ENCODE measurements at regions not wholly inside any gene's neighbourhood (a gene's known extent, or its start where the extent isn't known, plus 50 kb on each side); places are given as distances from the start of the nearest gene placed in this dataset.

DNA sequence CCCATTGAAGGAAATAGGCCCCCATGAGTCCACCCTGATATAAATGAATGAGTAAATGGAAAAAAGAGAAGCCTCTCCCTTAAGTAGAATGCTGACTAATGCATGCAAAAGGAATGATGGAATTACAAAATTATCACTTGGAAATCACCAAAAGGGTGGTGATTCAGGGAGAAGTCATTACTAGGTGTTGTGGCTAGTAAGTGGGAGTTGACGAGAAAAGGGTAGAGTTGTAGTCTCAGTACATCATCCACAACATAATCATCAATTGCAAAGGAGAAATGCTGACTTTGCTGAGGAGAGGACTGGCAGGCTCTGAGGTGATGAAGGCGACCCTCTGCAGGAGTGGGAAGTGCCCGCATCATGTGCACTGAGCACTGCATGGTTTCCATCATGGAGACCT is 201.5 kb upstream of the S1PR3 start:
- no peak for TF ChIP-seq CTCF (IDR thresholded peaks at IDR 0.05)
- no peak for ATAC-seq
- WGBS, 3 donors = 93 to 97% (median 97%) methylated on average over 3 of the region's 3 CpGs
- H3K9me3 ChIP-seq = no peaks in the 10 kb centered on the region
- H3K4me3 ChIP-seq = no peak overlapping the region
- H3K27me3 ChIP-seq (ENCODE audit: insufficient read depth in 3 of 3, low read length in 2 of 3) = no peaks in the 10 kb centered on the region
- H3K27ac ChIP-seq = no peak overlapping the region
- no peak for DNase-seq
- H3K36me3 ChIP-seq (ENCODE audit: insufficient read depth in 1 of 2, low read depth in 1 of 2) = no peaks in the 10 kb centered on the region
- intact Hi-C loops (cut with DNase I) = loop anchor here in 1 of 2 donors (5.0 kb wide), 1 partner anchor 58 kb away; no protein-coding TSS in a partner anchor
- H3K4me1 ChIP-seq = no peaks in the 10 kb centered on the region

DNA sequence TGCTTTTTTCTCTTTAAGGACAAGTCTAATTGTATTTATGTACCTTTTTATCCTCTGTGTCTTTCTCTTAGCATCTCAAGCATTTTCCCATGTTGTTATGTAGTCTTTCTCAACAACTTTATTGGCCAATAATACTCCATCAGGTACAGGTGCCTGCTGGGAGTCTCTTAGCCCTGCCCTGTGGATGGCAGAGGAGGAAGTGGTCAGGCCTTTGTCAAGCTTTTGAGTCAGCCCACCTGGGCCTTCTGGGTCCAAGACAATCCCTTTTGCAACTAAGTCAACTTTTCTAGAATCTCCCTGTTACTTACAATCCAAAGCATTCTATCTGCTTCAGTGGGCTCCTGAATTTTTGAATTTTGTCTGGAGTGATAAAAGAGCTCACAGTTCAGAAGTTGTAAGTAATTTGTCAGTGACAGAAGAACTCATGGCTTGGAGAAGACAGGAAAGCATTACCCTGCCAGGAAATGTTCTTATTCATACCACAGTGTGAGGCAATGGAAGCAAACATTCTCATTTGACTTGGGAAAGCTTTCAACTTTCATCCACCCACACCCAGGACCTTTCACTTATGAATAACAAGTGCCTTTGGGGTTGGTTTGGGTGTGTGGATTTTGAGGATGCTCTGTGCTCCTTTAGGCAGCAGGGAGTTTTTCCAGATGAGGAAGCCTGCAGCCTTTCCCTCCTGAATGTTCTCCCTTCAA is 200.0 kb upstream of the S1PR3 start:
- H3K4me1 ChIP-seq = no peaks in the 10 kb centered on the region
- no peaks in the 10 kb centered on the region for H3K27me3 ChIP-seq (ENCODE audit: insufficient read depth in 3 of 3, low read length in 2 of 3)
- TF ChIP-seq CTCF (IDR thresholded peaks at IDR 0.05) = no peak
- DNase-seq (no peak), ATAC-seq (peak in 3 of 4 donors; percentile 35 to 63 (median 54))
- intact Hi-C loops (cut with DNase I) = no loop called here
- H3K4me3 ChIP-seq = no peak overlapping the region
- H3K27ac ChIP-seq = no peak overlapping the region
- no peaks in the 10 kb centered on the region for H3K9me3 ChIP-seq
- H3K36me3 ChIP-seq (ENCODE audit: insufficient read depth in 1 of 2, low read depth in 1 of 2) = no peaks in the 10 kb centered on the region

DNA sequence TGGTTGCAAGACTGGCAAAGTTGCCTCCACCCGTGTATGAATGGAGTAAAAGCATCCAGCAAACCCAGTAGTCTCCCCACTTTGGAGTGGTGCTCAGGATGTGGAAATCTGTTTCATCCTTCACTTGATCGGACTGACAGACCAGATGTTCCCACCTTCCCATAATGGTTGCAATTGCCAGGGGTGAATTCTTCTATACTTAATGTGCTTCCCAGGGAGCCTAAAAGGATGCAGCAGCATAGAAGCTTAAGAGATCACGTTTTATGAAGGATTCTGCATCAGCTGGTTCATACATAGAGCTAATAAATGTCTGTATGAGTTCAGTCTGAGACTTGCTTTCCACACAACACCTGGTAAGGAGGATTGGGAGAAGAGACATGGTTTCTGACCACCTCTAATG is 198.8 kb upstream of the S1PR3 start:
- H3K27me3 ChIP-seq (ENCODE audit: insufficient read depth in 3 of 3, low read length in 2 of 3) = no peaks in the 10 kb centered on the region
- ATAC-seq = no peak
- whole genome bisulfite sequencing, 3 donors = 75 to 83% (median 81%) methylated on average over 3 of the region's 3 CpGs
- no peak for DNase-seq
- intact Hi-C loops (cut with DNase I) = no loop called here
- H3K27ac ChIP-seq = no peak overlapping the region
- H3K9me3 ChIP-seq = no peaks in the 10 kb centered on the region
- H3K4me3 ChIP-seq = no peak overlapping the region
- H3K4me1 ChIP-seq = no peaks in the 10 kb centered on the region
- H3K36me3 ChIP-seq (ENCODE audit: insufficient read depth in 1 of 2, low read depth in 1 of 2) = no peaks in the 10 kb centered on the region
- no peak for TF ChIP-seq CTCF (IDR thresholded peaks at IDR 0.05)

GRCh38 chr9:88794100-88794499 is 197.2 kb upstream of the S1PR3 start:
- intact Hi-C loops (cut with DNase I) = no loop called here
- Histone ChIP-seq H3K36me3 (ENCODE audit: insufficient read depth in 1 of 2, low read depth in 1 of 2) (no peaks in the 10 kb centered on the region), H3K27me3 (ENCODE audit: insufficient read depth in 3 of 3, low read length in 2 of 3) (no peaks in the 10 kb centered on the region), H3K27ac (no peak overlapping the region), H3K4me1 (no peaks in the 10 kb centered on the region), H3K9me3 (no peaks in the 10 kb centered on the region), H3K4me3 (no peak overlapping the region)
- ATAC-seq (no peak), DNase-seq (no peak)
- no peak for TF ChIP-seq CTCF (IDR thresholded peaks at IDR 0.05)
- WGBS, 3 donors = 66 to 79% (median 71%) methylated on average over 5 of the region's 5 CpGs

DNA sequence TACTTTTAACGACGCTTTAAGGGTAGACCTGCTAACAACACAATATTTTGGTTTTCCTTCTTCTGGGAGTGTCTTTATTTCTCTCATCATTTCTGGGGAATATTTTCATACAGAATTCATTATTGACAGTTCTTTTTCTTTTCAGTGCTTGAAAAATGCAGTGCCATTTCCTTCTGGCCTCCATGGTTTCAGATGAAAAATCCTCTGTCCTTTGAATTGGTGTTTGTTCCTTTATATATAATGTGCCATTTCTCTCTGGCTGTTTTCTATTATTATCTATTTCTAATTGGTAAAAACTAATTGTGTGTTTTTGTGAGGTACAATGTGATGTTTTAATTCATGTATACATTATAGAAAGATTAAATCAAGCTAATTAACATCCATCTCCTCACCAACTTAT is 194.3 kb upstream of the S1PR3 start:
- 97 to 98% (median 97%) methylated on average over 2 of the region's 2 CpGs for WGBS, 3 donors
- ATAC-seq = no peak

More for the DNA sequence above, 194.3 kb upstream of the S1PR3 start:
- Histone ChIP-seq H3K36me3 (ENCODE audit: insufficient read depth in 1 of 2, low read depth in 1 of 2) (no peaks in the 10 kb centered on the region), H3K4me1 (no peaks in the 10 kb centered on the region), H3K9me3 (no peaks in the 10 kb centered on the region), H3K4me3 (no peak overlapping the region), H3K27ac (no peak overlapping the region), H3K27me3 (ENCODE audit: insufficient read depth in 3 of 3, low read length in 2 of 3) (peaks cover 0 to 3% (median 0%) of the 10 kb centered on the region in 3 donors)
- no peak for DNase-seq
- TF ChIP-seq CTCF (IDR thresholded peaks at IDR 0.05) = no peak
- intact Hi-C loops (cut with DNase I) = no loop called here
